ENCODE measurements at regions not wholly inside any gene's neighbourhood (a gene's known extent, or its start where the extent isn't known, plus 50 kb on each side); places are given as distances from the start of the nearest gene placed in this dataset.

DNA sequence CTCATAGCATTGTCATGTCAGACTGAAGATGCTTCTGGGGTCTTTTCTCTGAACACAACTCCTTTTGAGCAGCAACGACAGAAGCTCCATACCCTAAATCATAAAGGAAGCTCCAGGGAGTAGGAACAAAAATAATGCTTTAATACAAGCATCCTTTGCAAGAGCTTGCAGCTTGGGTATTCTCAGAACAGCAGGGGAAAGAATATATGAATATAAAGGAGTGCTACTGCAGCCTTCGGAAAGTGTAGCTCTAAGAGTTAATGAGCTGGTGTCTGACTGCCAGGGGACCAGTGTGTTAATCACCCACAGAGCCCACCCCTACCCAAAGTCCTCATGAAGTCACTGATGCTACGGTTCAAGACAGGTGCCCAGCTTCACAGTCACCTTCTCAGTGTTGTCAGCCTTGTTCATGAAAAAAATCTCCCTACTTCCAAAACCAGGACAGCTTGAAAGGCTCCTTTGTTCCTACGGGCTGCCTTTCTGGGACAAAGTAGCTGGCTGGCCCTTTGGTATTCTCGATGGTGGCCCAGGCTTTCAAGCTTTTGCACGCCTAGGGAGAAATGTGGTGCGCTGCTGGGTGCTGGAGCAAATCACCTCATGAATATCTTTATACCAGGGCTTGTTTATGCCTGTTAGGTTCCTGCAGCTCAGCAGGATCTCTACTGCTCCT is 259.7 kb downstream of the CMPK2 start:
- no peak for DNase-seq (ENCODE audit: low spot score in 2 of 2)
- intact Hi-C loops (cut with DNase I): no loop called here
- no peaks in the 10 kb centered on the region for H3K4me1 ChIP-seq
- H3K4me3 ChIP-seq: no peak overlapping the region
- H3K27me3 ChIP-seq: no peaks in the 10 kb centered on the region
- no peak overlapping the region for H3K27ac ChIP-seq
- TF ChIP-seq, protein P1, sequence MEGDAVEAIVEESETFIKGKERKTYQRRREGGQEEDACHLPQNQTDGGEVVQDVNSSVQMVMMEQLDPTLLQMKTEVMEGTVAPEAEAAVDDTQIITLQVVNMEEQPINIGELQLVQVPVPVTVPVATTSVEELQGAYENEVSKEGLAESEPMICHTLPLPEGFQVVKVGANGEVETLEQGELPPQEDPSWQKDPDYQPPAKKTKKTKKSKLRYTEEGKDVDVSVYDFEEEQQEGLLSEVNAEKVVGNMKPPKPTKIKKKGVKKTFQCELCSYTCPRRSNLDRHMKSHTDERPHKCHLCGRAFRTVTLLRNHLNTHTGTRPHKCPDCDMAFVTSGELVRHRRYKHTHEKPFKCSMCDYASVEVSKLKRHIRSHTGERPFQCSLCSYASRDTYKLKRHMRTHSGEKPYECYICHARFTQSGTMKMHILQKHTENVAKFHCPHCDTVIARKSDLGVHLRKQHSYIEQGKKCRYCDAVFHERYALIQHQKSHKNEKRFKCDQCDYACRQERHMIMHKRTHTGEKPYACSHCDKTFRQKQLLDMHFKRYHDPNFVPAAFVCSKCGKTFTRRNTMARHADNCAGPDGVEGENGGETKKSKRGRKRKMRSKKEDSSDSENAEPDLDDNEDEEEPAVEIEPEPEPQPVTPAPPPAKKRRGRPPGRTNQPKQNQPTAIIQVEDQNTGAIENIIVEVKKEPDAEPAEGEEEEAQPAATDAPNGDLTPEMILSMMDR (IDR thresholded peaks at IDR 0.05): no peak
- no peaks in the 10 kb centered on the region for H3K9me3 ChIP-seq
- H3K36me3 ChIP-seq: no peaks in the 10 kb centered on the region

DNA sequence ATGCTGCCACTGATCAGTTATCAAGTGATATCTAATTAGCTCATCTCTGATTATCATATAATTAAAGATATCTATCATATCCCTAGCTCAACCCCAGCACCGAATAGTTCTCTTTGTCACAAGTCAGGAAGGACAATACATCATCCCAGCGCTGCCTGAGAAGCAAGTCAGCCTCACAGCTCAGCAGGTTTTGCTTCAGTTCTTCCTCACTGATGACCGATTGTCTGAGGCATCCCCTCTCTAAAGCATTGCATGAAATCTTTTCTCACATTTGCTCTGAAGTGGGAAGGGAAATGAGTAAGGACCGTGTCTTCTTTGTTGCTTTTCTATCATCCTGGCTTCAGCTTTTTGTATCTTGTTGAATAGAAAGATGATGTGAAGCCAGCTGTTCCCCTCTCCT is 247.9 kb downstream of the CMPK2 start:
- DNase-seq (ENCODE audit: low spot score in 2 of 2): no peak
- Histone ChIP-seq H3K9me3 (no peaks in the 10 kb centered on the region), H3K27me3 (no peaks in the 10 kb centered on the region), H3K36me3 (no peaks in the 10 kb centered on the region), H3K4me3 (no peak overlapping the region), H3K4me1 (no peaks in the 10 kb centered on the region), H3K27ac (no peak overlapping the region)
- TF ChIP-seq, protein P1 (IDR thresholded peaks at IDR 0.05): no peak
- intact Hi-C loops (cut with DNase I): no loop called here

DNA sequence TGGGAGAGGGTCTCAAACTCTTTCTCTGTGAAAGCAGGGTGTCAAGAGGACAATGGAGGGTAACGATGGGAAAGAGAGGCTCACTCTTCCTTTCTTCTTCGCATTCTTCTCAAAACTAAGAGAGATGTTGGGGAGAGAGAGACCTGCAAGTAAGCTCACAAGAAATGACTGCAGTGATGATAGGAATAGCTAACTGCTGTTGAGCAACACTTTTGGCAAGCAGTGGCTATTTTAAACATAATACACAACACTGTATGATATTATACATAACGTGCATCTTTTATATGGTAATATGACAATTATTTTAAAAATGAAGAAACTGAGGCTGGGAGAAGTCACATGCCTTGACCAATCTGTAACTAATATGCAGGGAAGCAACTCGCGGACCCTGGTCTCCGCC is 247.5 kb downstream of the CMPK2 start:
- DNase-seq (ENCODE audit: low spot score in 2 of 2): no peak
- no peak overlapping the region for H3K27ac ChIP-seq
- H3K9me3 ChIP-seq: no peaks in the 10 kb centered on the region
- TF ChIP-seq, protein P1 (IDR thresholded peaks at IDR 0.05): no peak
- no peaks in the 10 kb centered on the region for H3K36me3 ChIP-seq
- intact Hi-C loops (cut with DNase I): no loop called here
- no peaks in the 10 kb centered on the region for H3K4me1 ChIP-seq
- no peak overlapping the region for H3K4me3 ChIP-seq
- no peaks in the 10 kb centered on the region for H3K27me3 ChIP-seq

DNA sequence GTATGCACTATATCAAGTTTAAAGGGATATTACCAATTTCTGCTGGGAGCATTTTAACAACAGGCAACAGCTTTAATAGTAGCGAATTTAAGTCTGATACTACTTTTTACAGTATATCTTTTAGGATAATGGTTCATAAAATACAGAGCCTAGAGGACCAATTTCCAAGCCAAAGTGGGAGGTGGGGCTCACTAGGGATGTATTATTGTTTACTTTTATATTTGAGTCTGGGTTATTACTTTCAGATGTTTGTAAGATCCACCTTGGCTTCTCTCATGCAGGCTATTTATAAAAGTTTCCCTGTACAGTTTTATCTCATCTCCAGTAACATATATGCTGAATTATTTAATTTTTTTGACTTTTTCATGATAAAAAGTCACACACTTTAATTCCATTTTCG is 242.0 kb downstream of the CMPK2 start:
- H3K4me3 ChIP-seq: no peak overlapping the region
- intact Hi-C loops (cut with DNase I): no loop called here
- H3K9me3 ChIP-seq: no peaks in the 10 kb centered on the region
- H3K36me3 ChIP-seq: no peaks in the 10 kb centered on the region
- no peak overlapping the region for H3K27ac ChIP-seq
- H3K4me1 ChIP-seq: no peaks in the 10 kb centered on the region
- TF ChIP-seq, protein P1 (IDR thresholded peaks at IDR 0.05): no peak
- no peak for DNase-seq (ENCODE audit: low spot score in 2 of 2)
- H3K27me3 ChIP-seq: no peaks in the 10 kb centered on the region

DNA sequence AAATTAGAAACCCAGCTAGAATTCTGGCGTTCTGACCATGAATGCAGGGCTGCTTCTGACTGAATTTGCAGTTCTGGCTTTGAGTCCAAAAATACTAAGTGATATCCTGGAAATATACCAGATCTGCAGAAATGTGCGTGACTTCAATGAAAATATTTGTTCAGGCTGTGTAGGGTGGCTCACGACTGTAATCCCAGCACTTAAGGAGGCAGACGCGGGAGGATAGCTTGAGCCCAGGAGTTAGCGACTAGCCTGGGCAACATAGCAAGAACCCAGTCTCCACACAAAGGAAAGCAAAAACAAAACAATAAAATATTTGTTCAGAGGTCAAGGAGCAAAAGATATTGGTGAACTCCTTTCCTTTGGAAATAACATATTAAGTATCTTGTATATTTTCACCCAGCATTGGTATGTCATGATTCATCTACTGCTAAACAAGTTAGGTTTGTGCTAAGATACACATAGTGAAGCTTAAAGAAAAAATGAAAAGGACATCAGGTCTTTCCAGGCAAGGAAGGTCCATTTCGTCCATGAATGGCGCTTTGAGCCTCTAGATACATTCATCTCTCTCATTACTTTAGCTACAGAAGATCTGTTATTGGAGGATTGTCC is 239.2 kb downstream of the CMPK2 start:
- H3K27me3 ChIP-seq: no peaks in the 10 kb centered on the region
- H3K4me1 ChIP-seq: no peaks in the 10 kb centered on the region
- intact Hi-C loops (cut with DNase I): no loop called here
- no peak for DNase-seq (ENCODE audit: low spot score in 2 of 2)
- H3K36me3 ChIP-seq: no peaks in the 10 kb centered on the region
- H3K27ac ChIP-seq: no peak overlapping the region
- no peak overlapping the region for H3K4me3 ChIP-seq
- no peaks in the 10 kb centered on the region for H3K9me3 ChIP-seq
- TF ChIP-seq, protein P1 (IDR thresholded peaks at IDR 0.05): no peak
